22Rv1 (cell line): ENCODE measurements at regions not wholly inside any gene's neighbourhood (a gene's known extent, or its start where the extent isn't known, plus 50 kb on each side); places are given as distances from the start of the nearest gene placed in this dataset.

Experiments
- ZFX ChIP-seq: fragments of 450-650 bp; IDR thresholded peaks from 2 replicates; pipeline ENCODE4 v1.6.1; 2017; ENCODE audit warnings: antibody characterized with exemption, borderline replicate concordance
- TF ChIP-seq, protein P1 (sequence below): fragments of 450-650 bp; IDR thresholded peaks from 2 replicates; pipeline ENCODE4 v1.5.1; 2017; ENCODE audit warnings: mild to moderate bottlenecking

DNA sequence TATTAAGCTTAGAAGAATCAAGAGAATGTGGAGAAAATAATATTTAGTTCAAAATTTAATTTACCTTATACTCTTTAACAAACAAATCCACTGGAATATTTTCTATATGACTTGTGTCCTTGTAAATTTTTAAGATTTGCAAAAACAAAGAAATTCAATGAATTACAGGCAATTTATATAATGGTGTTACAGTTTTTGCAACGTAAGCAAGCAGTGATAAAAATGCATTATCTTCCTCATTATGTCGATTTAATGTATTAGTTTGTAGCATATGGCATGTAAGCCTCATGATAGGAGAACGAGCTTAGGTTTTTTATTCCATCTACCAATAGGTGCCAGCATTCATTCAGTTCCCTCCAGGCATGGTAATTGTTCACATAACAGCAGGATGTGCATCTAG is 100.0 kb upstream of the PCDH9 start:
- TF ChIP-seq, protein P1, sequence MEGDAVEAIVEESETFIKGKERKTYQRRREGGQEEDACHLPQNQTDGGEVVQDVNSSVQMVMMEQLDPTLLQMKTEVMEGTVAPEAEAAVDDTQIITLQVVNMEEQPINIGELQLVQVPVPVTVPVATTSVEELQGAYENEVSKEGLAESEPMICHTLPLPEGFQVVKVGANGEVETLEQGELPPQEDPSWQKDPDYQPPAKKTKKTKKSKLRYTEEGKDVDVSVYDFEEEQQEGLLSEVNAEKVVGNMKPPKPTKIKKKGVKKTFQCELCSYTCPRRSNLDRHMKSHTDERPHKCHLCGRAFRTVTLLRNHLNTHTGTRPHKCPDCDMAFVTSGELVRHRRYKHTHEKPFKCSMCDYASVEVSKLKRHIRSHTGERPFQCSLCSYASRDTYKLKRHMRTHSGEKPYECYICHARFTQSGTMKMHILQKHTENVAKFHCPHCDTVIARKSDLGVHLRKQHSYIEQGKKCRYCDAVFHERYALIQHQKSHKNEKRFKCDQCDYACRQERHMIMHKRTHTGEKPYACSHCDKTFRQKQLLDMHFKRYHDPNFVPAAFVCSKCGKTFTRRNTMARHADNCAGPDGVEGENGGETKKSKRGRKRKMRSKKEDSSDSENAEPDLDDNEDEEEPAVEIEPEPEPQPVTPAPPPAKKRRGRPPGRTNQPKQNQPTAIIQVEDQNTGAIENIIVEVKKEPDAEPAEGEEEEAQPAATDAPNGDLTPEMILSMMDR: no peak
- TF ChIP-seq ZFX: no peak
